A673 (cell line): ENCODE measurements at regions not wholly inside any gene's neighbourhood (a gene's known extent, or its start where the extent isn't known, plus 50 kb on each side); places are given as distances from the start of the nearest gene placed in this dataset.

Experiments used
- CTCF ChIP-seq: fragments of 300-800, 200-600 bp; sonication (generic); conservative IDR thresholded peaks from 2 replicates; pipeline ENCODE4 v1.5.1; 2017; ENCODE audit warnings: low read depth, mild to moderate bottlenecking, antibody characterized with exemption, low read length, moderate library complexity, mixed read lengths
- EZH2 ChIP-seq: fragments of 200-600 bp; sonication (generic); IDR thresholded peaks from 2 replicates; pipeline ENCODE4 v1.6.1; 2017; ENCODE audit warnings: borderline replicate concordance, low read depth, mild to moderate bottlenecking, mixed read lengths, antibody characterized with exemption, low read length; ENCODE audit not compliant: poor library complexity, severe bottlenecking

GRCh38 chr5:164972973-164973372 is 1467.6 kb downstream of the MAT2B start:
- no peak for TF ChIP-seq EZH2
- no peak for TF ChIP-seq CTCF
